Amniotic epithelial cell (primary cell): ENCODE measurements at regions not wholly inside any gene's neighbourhood (a gene's known extent, or its start where the extent isn't known, plus 50 kb on each side); places are given as distances from the start of the nearest gene placed in this dataset.
A peak's percentile ranks its signal among the peaks of the same experiment; 100 is the strongest.

Experiments
- DNase-seq: peaks from one replicate; pipeline ENCODE4 v3.0.0-alpha.2; 2010; ENCODE audit warnings: low read depth

GRCh38 chr13:74043237-74043636, 91.0 kb downstream of the KLF12 start:
- DNase-seq, result no peak

GRCh38 chr13:74040200-74040599, 94.0 kb downstream of the KLF12 start:
- peak; percentile 52 for DNase-seq

DNA sequence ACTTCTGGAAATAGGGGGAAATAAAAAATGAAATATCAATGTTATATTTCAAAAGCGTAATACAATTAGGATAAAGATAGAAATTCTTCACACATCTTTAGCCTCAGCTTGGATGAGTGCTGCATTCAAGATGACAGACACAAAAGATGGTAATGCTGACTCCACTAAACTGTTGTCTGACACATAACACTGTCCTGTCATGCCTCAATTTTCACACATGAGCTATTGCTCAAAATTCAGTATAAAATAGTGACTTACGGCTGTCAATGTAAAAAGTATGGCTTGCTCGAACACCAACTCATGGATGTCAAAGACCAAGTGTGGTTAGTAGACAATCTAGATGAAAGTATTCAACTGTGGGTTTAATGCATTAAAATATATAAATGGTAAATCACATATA, 94.5 kb downstream of the KLF12 start:
- no peak for DNase-seq

- no peak for DNase-seq
Measured at GRCh38 chr13:74039154-74039553, 95.0 kb downstream of the KLF12 start.

GRCh38 chr13:74037762-74038161, 96.4 kb downstream of the KLF12 start:
- no peak for DNase-seq

- no peak for DNase-seq
Measured at GRCh38 chr13:74036373-74036772, 97.8 kb downstream of the KLF12 start.

DNA sequence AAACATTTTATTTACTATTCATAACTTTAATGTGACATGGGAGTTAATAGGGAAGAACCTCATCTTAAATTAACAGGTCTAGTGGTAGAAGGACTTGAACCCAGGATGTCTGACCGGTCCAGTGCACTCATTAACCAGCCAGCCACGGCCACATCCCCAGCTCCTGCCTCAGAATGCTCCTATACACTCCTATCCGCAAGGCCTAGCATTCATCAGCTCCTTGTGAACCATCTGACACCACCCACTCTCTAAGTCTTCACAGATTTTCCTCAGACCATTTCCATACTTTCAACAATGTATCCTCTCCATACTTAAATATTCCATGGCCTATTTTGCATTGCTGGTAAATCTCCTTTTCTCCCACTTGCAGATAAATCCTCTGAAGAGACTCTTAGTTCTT, 98.3 kb downstream of the KLF12 start:
- no peak for DNase-seq

- no peak for DNase-seq
Measured at GRCh38 chr13:74032325-74032724, 101.9 kb downstream of the KLF12 start.

DNA sequence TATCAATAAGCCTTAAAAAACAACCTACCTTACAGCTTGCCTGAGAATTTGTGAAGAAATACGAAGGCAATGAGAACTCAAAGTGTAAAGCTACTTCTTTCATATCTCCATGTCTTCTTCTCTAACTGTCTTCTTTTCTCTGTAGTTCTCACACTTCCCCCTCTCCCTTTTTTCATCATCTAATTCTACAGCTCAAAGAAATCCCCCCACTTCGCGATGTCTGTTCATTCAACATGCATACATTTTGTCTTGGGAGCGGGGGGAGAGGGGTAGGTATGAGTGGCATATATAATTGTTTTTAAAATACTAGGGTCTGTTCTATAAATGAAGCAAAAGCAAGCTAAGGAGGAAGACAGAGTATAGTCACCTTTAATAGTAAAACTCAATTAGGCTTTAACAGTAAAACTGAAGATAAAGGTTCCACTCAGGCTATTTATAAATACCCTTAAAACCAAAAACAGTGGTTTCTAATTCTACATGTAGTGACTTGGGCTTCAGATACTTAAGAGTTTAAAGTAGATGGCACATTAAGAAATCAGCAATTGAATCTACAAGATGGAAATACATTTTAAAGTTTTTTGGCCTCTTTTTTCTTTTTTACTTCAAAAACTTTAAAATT, 106.9 kb downstream of the KLF12 start:
- DNase-seq, result no peak

DNA sequence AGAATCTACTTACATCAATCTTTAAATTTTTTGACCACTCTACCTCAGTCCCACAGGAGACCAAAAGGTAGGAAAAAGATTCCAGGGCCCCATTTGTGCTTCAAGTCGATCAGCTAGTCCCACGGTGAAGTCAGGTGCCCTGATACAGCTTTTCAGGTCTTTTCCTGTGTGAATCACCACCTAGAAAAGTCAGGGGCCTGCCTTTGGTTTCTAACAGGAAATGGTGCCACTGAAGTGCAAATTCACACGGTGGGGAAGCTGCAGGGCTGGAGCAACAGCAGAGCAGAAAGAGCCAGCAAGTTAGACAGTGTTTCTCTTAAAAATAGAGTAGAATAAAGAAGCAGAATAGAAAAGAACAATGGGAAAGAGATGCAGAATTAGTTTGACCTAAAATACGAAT, 107.5 kb downstream of the KLF12 start:
- peak; percentile 21 for DNase-seq

GRCh38 chr13:74025369-74025768, 108.8 kb downstream of the KLF12 start:
- no peak for DNase-seq

- no peak for DNase-seq
Measured at GRCh38 chr13:74024856-74025255, 109.3 kb downstream of the KLF12 start.

- no peak for DNase-seq
Measured at GRCh38 chr13:74024314-74024713, 109.9 kb downstream of the KLF12 start.

- DNase-seq, result no peak
Measured at GRCh38 chr13:74023484-74023883, 110.7 kb downstream of the KLF12 start.

- DNase-seq, result no peak
Measured at GRCh38 chr13:74021505-74021904, 112.7 kb downstream of the KLF12 start.

DNA sequence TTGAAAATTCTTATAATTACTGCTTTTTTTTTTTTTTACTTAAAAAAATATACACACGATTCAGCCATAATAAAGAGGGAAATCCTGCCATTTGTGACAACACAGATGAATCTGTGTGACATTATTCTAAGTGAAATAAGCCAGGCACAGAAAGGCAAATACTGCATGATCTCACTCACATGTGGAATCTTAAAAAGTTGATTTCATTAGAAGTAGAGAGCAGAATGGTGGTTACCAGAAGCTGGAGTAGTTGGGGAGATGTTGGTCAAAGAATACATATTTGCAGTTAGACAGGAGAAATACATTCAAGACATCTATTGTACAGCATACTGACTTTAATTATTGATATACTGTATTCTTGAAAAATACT, 116.2 kb downstream of the KLF12 start:
- no peak for DNase-seq

DNA sequence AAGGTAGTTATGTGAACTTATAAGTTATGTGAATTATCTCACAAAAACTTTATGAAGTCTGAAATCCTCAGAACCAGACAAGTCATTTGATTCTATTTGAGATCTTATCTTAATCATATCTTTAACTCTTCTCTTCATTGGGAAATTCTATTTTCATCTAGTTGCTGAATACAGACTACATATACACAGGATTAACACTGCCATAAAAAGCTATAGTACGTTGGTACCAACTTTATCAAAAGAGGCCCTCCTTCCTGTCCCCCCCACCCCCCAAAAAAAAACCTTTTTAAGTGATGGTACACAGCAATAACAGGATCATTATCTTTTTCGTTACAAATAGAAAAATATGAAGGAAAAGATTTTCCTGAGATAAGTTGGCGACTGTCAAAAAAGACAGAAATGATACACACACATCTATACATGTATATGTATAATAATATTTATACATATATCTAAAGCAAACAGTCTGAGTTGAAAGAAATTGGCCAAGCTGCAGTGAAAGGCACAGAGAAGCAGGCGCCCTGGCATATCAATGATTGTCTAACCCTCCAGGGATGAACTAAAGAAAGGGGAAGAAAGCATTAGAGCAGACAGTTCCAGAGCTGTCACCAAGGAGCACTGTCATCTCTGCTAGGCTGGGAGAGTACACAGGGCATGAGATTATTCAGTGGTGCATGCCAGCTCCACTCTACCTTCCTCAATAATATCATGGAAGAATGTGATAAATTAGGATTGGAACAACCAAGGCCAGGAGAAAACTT, 116.7 kb downstream of the KLF12 start:
- no peak for DNase-seq

DNA sequence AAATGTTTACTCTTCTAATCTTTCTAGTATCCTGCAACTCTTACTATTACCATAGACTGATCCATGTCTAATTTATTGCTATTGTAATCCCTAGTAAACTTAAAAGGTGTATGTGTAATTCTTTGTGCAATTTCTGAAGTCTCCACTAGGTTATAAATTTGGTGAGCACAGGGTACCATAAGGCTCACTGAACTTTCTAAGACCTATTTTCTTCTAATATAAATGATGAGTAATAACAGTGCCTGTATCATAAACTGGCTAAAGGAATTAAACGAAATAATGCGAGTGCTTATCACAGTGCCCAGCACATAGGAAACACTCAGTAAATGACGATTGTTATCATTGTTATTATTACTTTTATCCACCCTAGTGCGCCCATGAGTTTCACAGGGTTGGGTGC, 119.1 kb downstream of the KLF12 start:
- no peak for DNase-seq

DNA sequence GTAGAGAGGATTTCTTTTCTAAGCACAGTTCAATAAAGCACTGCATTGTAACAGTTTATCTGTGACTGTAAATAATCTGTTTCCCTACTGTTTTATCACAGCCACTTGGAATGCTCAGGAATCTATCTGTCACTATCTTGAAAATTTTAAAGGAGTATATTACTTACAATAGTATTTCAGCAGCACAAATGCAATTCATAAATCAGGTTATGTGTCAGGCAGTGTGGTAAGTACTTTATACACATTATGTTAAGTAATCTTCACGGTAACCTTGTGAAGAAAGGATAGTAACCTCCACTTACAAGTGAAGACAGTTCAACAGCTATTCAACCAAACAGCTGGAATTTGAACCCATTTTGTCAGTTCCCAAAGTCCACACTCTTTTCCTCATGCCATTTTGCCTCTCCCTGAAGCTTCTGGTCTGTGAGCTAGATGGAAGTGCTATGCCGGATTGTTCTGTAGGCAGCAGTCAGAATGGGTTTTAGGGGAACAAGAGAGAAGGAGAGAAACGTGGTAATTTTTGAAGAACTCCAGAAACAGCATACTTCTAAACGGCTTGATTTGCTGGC, 125.0 kb downstream of the KLF12 start:
- peak; percentile 60 for DNase-seq

GRCh38 chr13:74006666-74007065, 127.5 kb downstream of the KLF12 start:
- DNase-seq, result no peak

GRCh38 chr13:74005320-74006157, 128.7 kb downstream of the KLF12 start:
- DNase-seq, result no peak

DNA sequence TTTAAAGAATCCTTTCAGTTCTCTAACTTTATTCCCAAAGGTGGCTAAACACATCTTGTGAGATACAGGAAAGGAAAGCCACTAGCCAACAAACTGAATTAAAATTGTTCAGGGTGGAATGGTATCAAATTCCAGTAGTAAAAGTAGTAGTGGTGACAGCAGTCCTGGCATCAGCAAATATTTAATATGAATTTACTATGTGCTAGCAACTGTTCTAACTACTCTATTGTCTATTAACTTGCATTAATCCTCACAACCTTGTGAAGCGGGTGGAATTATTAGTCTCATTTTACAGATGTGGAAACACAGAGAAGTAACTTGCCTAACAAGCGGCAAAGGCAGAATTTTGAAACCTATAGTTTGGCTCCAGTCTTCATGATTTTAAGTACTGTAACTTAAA, 130.1 kb downstream of the KLF12 start:
- DNase-seq, result no peak

DNA sequence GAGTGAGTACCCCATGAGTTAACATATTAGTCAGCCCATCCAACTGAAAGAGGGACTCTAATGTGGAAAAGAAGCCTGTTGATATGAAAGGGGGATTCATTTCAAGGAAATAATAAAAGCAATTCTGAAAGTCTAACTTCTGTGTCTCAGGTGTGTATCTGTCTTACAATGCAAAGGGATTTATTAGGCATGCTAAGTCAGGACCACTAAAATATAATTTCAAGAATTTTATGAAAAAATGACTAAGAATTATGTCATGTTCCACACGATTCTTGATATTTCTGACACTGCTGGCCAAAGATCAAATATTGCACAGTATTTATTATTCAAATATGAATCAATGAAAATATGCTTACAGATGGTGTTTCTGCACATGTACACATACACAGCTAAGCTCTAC, 130.8 kb downstream of the KLF12 start:
- DNase-seq, result no peak
